ENCODE measurements at regions not wholly inside any gene's neighbourhood (a gene's known extent, or its start where the extent isn't known, plus 50 kb on each side); places are given as distances from the start of the nearest gene placed in this dataset.

DNA sequence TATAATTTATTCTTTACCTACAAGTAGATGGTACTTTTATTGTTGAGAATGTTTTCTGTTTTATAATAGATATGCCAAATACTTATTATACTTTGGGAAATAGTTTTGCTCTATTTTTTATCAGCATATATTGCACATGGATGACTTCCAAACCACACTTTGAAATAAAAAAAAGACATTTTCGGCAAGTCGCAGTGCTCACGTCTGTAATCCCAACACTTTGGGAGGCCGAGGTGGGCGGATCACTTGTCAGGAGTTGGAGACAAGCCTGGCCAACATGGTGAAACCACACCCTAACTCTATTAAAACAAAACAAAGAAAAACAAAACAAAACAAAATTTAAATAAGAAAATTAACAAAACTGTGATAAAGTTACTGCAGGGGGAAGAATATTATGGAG lies 983.9 kb upstream of the CNTN5 start:
- no peak for DNase-seq (ENCODE audit: low read depth, low spot score)
- H3K4me2 ChIP-seq (ENCODE audit: insufficient read depth, low read length) = no peak overlapping the region
- no peaks in the 10 kb centered on the region for H4K20me1 ChIP-seq (replicated peaks; ENCODE audit: control insufficient read depth, extremely low read depth, insufficient read depth, low read length)
- no peak overlapping the region for H3K27ac ChIP-seq (ENCODE audit: insufficient read depth, low read depth, low read length)
- no peaks in the 10 kb centered on the region for H3K4me1 ChIP-seq (ENCODE audit: control insufficient read depth, extremely low read depth, insufficient read depth, low read length)
- ChIA-PET CTCF (no interaction called here), POLR2A (no interaction called here)
- dilution Hi-C loops (cut with MboI; ENCODE audit: extremely low pct_ligation_motif_present, low sequenced_read_pairs) = no loop called here
- H3K79me2 ChIP-seq (ENCODE audit: control insufficient read depth, insufficient read depth, low read length) = no peaks in the 10 kb centered on the region
- H3K36me3 ChIP-seq (ENCODE audit: control insufficient read depth in 2 of 2, extremely low read depth in 1 of 2, insufficient read depth in 2 of 2, low read length in 2 of 2) = no peaks in the 10 kb centered on the region
- no peaks in the 10 kb centered on the region for H3K9me1 ChIP-seq (replicated peaks; ENCODE audit: control insufficient read depth, extremely low read depth, insufficient read depth, low read length)
- no TSS peak for BruUV-seq (replicated peaks)
- H2AFZ ChIP-seq (ENCODE audit: low read depth, low read length) = no peak overlapping the region
- TF ChIP-seq GATA2 (IDR thresholded peaks at IDR 0.05; ENCODE audit: insufficient read depth, insufficient read length, low read depth, low read length) (no peak), POLR2AphosphoS5 (IDR thresholded peaks at IDR 0.05; ENCODE audit: insufficient read depth, low read depth, low read length) (no peak), JUN (IDR thresholded peaks at IDR 0.05; ENCODE audit: borderline replicate concordance, insufficient read depth, insufficient read length, low read depth) (no peak), MYC (IDR thresholded peaks at IDR 0.05; ENCODE audit: low read depth, low read length) (no peak)
- TF ChIP-seq, protein P1, sequence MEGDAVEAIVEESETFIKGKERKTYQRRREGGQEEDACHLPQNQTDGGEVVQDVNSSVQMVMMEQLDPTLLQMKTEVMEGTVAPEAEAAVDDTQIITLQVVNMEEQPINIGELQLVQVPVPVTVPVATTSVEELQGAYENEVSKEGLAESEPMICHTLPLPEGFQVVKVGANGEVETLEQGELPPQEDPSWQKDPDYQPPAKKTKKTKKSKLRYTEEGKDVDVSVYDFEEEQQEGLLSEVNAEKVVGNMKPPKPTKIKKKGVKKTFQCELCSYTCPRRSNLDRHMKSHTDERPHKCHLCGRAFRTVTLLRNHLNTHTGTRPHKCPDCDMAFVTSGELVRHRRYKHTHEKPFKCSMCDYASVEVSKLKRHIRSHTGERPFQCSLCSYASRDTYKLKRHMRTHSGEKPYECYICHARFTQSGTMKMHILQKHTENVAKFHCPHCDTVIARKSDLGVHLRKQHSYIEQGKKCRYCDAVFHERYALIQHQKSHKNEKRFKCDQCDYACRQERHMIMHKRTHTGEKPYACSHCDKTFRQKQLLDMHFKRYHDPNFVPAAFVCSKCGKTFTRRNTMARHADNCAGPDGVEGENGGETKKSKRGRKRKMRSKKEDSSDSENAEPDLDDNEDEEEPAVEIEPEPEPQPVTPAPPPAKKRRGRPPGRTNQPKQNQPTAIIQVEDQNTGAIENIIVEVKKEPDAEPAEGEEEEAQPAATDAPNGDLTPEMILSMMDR (IDR thresholded peaks at IDR 0.05; ENCODE audit: extremely low read depth in 1 of 2, insufficient read depth in 1 of 2, low read depth in 1 of 2, low read length in 2 of 2) = no peak
- TF ChIP-seq, protein P2, sequence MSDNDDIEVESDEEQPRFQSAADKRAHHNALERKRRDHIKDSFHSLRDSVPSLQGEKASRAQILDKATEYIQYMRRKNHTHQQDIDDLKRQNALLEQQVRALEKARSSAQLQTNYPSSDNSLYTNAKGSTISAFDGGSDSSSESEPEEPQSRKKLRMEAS (IDR thresholded peaks at IDR 0.05; ENCODE audit: insufficient read depth, insufficient read length) = no peak
- H3K4me3 ChIP-seq (replicated peaks in 1 of 3; ENCODE audit: insufficient read depth in 1 of 3, low read depth in 1 of 3, low read length in 3 of 3) = no peak overlapping the region
- H3K27me3 ChIP-seq (ENCODE audit: control insufficient read depth in 2 of 2, insufficient read depth in 2 of 2, low read length in 2 of 2) = no peaks in the 10 kb centered on the region
- no peak overlapping the region for H3K9ac ChIP-seq (replicated peaks; ENCODE audit: extremely low read depth, insufficient read depth, low read length)
- no peaks in the 10 kb centered on the region for H3K9me3 ChIP-seq (replicated peaks; ENCODE audit: control insufficient read depth, insufficient read depth, low read length)
- FAIRE-seq = no peak
- intact Hi-C loops (cut with micrococcal nuclease) = no loop called here

Data from endothelial cell of umbilical vein (primary cell).